ENCODE measurements at regions not wholly inside any gene's neighbourhood (a gene's known extent, or its start where the extent isn't known, plus 50 kb on each side); places are given as distances from the start of the nearest gene placed in this dataset.

- Histone ChIP-seq H3K27ac (ENCODE audit: low read depth, low read length) (no peak overlapping the region), H3K27me3 (ENCODE audit: control insufficient read depth in 5 of 5, insufficient read depth in 4 of 5, low read length in 5 of 5) (peaks cover 0 to 4% (median 0%) of the 10 kb centered on the region in 5 donors), H3K9me3 (ENCODE audit: control insufficient read depth in 5 of 5, low read length in 5 of 5) (no peaks in the 10 kb centered on the region)
Observed at GRCh38 chr2:105597011-105597805, 147.5 kb upstream of the NCK2 start.

GRCh38 chr2:105596411-105596921, 148.2 kb upstream of the NCK2 start:
- H3K36me3 ChIP-seq (ENCODE audit: control insufficient read depth in 5 of 5, insufficient read depth in 5 of 5, low read length in 5 of 5), result no peaks in the 10 kb centered on the region
- H3K27me3 ChIP-seq (ENCODE audit: control insufficient read depth in 5 of 5, insufficient read depth in 4 of 5, low read length in 5 of 5), result peaks cover 0 to 4% (median 0%) of the 10 kb centered on the region in 5 donors
- H3K27ac ChIP-seq (ENCODE audit: low read depth, low read length), result no peak overlapping the region
- peaks cover 0 to 8% (median 0%) of the 10 kb centered on the region in 5 donors for H3K4me1 ChIP-seq (ENCODE audit: control insufficient read depth in 5 of 5, insufficient read depth in 5 of 5, low read length in 5 of 5)
- H3K9me3 ChIP-seq (ENCODE audit: control insufficient read depth in 5 of 5, low read length in 5 of 5), result no peaks in the 10 kb centered on the region
- H3K4me3 ChIP-seq (ENCODE audit: low read depth in 1 of 5, low read length in 5 of 5), result no peak overlapping the region
- no peak overlapping the region for H3K9ac ChIP-seq (ENCODE audit: low read length in 5 of 5)

More at GRCh38 chr2:105597011-105597805, 147.5 kb upstream of the NCK2 start:
- no peak overlapping the region for H3K9ac ChIP-seq (ENCODE audit: low read length in 5 of 5)
- peaks cover 0 to 8% (median 0%) of the 10 kb centered on the region in 5 donors for H3K4me1 ChIP-seq (ENCODE audit: control insufficient read depth in 5 of 5, insufficient read depth in 5 of 5, low read length in 5 of 5)
- no peaks in the 10 kb centered on the region for H3K36me3 ChIP-seq (ENCODE audit: control insufficient read depth in 5 of 5, insufficient read depth in 5 of 5, low read length in 5 of 5)
- H3K4me3 ChIP-seq (ENCODE audit: low read depth in 1 of 5, low read length in 5 of 5), result no peak overlapping the region

- Histone ChIP-seq H3K9me3 (ENCODE audit: control insufficient read depth in 5 of 5, low read length in 5 of 5) (peaks cover 0 to 2% (median 0%) of the 10 kb centered on the region in 5 donors), H3K27ac (ENCODE audit: low read depth, low read length) (no peak overlapping the region), H3K9ac (ENCODE audit: low read length in 5 of 5) (no peak overlapping the region)
Observed at GRCh38 chr2:105595536-105595935, 149.2 kb upstream of the NCK2 start.

GRCh38 chr2:105593221-105593967, 151.3 kb upstream of the NCK2 start:
- Histone ChIP-seq H3K4me3 (ENCODE audit: low read depth in 1 of 5, low read length in 5 of 5) (no peak overlapping the region), H3K9me3 (ENCODE audit: control insufficient read depth in 5 of 5, low read length in 5 of 5) (peaks cover 0 to 8% (median 4%) of the 10 kb centered on the region in 5 donors), H3K36me3 (ENCODE audit: control insufficient read depth in 5 of 5, insufficient read depth in 5 of 5, low read length in 5 of 5) (no peaks in the 10 kb centered on the region), H3K9ac (ENCODE audit: low read length in 5 of 5) (no peak overlapping the region), H3K27ac (ENCODE audit: low read depth, low read length) (no peak overlapping the region), H3K27me3 (ENCODE audit: control insufficient read depth in 5 of 5, insufficient read depth in 4 of 5, low read length in 5 of 5) (peaks cover 0 to 4% (median 0%) of the 10 kb centered on the region in 5 donors), H3K4me1 (ENCODE audit: control insufficient read depth in 5 of 5, insufficient read depth in 5 of 5, low read length in 5 of 5) (peaks cover 0 to 7% (median 0%) of the 10 kb centered on the region in 5 donors)

More at GRCh38 chr2:105595536-105595935, 149.2 kb upstream of the NCK2 start:
- Histone ChIP-seq H3K4me1 (ENCODE audit: control insufficient read depth in 5 of 5, insufficient read depth in 5 of 5, low read length in 5 of 5) (peaks cover 0 to 8% (median 0%) of the 10 kb centered on the region in 5 donors), H3K4me3 (ENCODE audit: low read depth in 1 of 5, low read length in 5 of 5) (no peak overlapping the region), H3K27me3 (ENCODE audit: control insufficient read depth in 5 of 5, insufficient read depth in 4 of 5, low read length in 5 of 5) (peaks cover 0 to 4% (median 0%) of the 10 kb centered on the region in 5 donors), H3K36me3 (ENCODE audit: control insufficient read depth in 5 of 5, insufficient read depth in 5 of 5, low read length in 5 of 5) (no peaks in the 10 kb centered on the region)

- H3K9ac ChIP-seq (ENCODE audit: low read length in 5 of 5), result no peak overlapping the region
Observed at GRCh38 chr2:105592288-105592687, 152.4 kb upstream of the NCK2 start.

GRCh38 chr2:105590780-105591660, 153.7 kb upstream of the NCK2 start:
- Histone ChIP-seq H3K27me3 (ENCODE audit: control insufficient read depth in 5 of 5, insufficient read depth in 4 of 5, low read length in 5 of 5) (peaks cover 0 to 4% (median 0%) of the 10 kb centered on the region in 5 donors), H3K36me3 (ENCODE audit: control insufficient read depth in 5 of 5, insufficient read depth in 5 of 5, low read length in 5 of 5) (no peaks in the 10 kb centered on the region), H3K4me1 (ENCODE audit: control insufficient read depth in 5 of 5, insufficient read depth in 5 of 5, low read length in 5 of 5) (no peaks in the 10 kb centered on the region), H3K27ac (ENCODE audit: low read depth, low read length) (no peak overlapping the region), H3K9ac (ENCODE audit: low read length in 5 of 5) (no peak overlapping the region), H3K4me3 (ENCODE audit: low read depth in 1 of 5, low read length in 5 of 5) (no peak overlapping the region), H3K9me3 (ENCODE audit: control insufficient read depth in 5 of 5, low read length in 5 of 5) (peaks cover 2 to 13% (median 9%) of the 10 kb centered on the region in 5 donors)

More at GRCh38 chr2:105592288-105592687, 152.4 kb upstream of the NCK2 start:
- Histone ChIP-seq H3K4me3 (ENCODE audit: low read depth in 1 of 5, low read length in 5 of 5) (no peak overlapping the region), H3K9me3 (ENCODE audit: control insufficient read depth in 5 of 5, low read length in 5 of 5) (peaks cover 2 to 13% (median 9%) of the 10 kb centered on the region in 5 donors), H3K4me1 (ENCODE audit: control insufficient read depth in 5 of 5, insufficient read depth in 5 of 5, low read length in 5 of 5) (no peaks in the 10 kb centered on the region), H3K36me3 (ENCODE audit: control insufficient read depth in 5 of 5, insufficient read depth in 5 of 5, low read length in 5 of 5) (no peaks in the 10 kb centered on the region), H3K27ac (ENCODE audit: low read depth, low read length) (no peak overlapping the region), H3K27me3 (ENCODE audit: control insufficient read depth in 5 of 5, insufficient read depth in 4 of 5, low read length in 5 of 5) (peaks cover 0 to 4% (median 0%) of the 10 kb centered on the region in 5 donors)

DNA sequence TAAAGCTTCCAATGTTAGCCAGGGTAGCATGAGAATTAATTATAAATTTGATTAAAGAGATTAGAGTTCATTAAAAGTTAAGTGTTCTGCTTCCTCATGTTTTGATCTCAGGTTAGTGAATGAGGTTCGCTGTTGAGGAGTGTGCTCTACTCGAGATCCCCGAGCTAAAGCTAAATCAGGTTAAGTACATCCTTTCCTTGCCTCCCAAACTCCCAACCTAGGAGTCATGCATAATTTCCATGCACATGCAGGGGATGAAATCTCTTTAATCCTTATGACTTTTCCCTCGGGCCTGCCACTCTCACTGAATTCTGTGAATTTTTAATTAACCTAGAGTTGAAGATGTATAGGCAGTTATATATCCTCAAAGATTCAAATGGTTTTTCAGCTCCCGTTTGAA, 156.1 kb upstream of the NCK2 start:
- H3K9ac ChIP-seq (ENCODE audit: low read length in 5 of 5), result no peak overlapping the region
- H3K9me3 ChIP-seq (ENCODE audit: control insufficient read depth in 5 of 5, low read length in 5 of 5), result peaks cover 2 to 13% (median 9%) of the 10 kb centered on the region in 5 donors
- no peak overlapping the region for H3K27ac ChIP-seq (ENCODE audit: low read depth, low read length)
- no peak overlapping the region for H3K4me3 ChIP-seq (ENCODE audit: low read depth in 1 of 5, low read length in 5 of 5)
- H3K36me3 ChIP-seq (ENCODE audit: control insufficient read depth in 5 of 5, insufficient read depth in 5 of 5, low read length in 5 of 5), result no peaks in the 10 kb centered on the region
- H3K4me1 ChIP-seq (ENCODE audit: control insufficient read depth in 5 of 5, insufficient read depth in 5 of 5, low read length in 5 of 5), result peaks cover 0 to 4% (median 0%) of the 10 kb centered on the region in 5 donors
- H3K27me3 ChIP-seq (ENCODE audit: control insufficient read depth in 5 of 5, insufficient read depth in 4 of 5, low read length in 5 of 5), result no peaks in the 10 kb centered on the region

DNA sequence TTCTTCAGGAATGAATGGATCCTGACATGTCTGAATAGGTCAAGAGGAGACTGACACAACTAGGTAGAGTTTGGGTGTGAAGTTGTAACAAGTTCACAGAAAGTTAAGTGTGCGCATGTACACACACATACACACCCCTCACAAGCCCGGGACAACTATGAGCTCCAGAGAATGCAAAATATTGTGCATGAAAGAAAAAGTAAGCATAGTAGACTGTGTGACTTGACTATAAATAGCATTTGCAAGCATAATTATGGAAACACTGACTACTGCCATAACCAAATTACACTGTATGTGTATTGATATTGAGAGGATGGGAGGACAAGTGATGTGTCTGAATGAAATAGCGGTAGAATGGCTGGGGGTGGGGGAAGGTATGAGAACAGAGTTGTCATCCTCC, 157.1 kb upstream of the NCK2 start:
- no peak overlapping the region for H3K27ac ChIP-seq (ENCODE audit: low read depth, low read length)
- no peak overlapping the region for H3K9ac ChIP-seq (ENCODE audit: low read length in 5 of 5)
- no peaks in the 10 kb centered on the region for H3K36me3 ChIP-seq (ENCODE audit: control insufficient read depth in 5 of 5, insufficient read depth in 5 of 5, low read length in 5 of 5)
- no peak overlapping the region for H3K4me3 ChIP-seq (ENCODE audit: low read depth in 1 of 5, low read length in 5 of 5)
- no peaks in the 10 kb centered on the region for H3K27me3 ChIP-seq (ENCODE audit: control insufficient read depth in 5 of 5, insufficient read depth in 4 of 5, low read length in 5 of 5)
- peaks cover 2 to 13% (median 9%) of the 10 kb centered on the region in 5 donors for H3K9me3 ChIP-seq (ENCODE audit: control insufficient read depth in 5 of 5, low read length in 5 of 5)
- H3K4me1 ChIP-seq (ENCODE audit: control insufficient read depth in 5 of 5, insufficient read depth in 5 of 5, low read length in 5 of 5), result peaks cover 0 to 4% (median 0%) of the 10 kb centered on the region in 5 donors

DNA sequence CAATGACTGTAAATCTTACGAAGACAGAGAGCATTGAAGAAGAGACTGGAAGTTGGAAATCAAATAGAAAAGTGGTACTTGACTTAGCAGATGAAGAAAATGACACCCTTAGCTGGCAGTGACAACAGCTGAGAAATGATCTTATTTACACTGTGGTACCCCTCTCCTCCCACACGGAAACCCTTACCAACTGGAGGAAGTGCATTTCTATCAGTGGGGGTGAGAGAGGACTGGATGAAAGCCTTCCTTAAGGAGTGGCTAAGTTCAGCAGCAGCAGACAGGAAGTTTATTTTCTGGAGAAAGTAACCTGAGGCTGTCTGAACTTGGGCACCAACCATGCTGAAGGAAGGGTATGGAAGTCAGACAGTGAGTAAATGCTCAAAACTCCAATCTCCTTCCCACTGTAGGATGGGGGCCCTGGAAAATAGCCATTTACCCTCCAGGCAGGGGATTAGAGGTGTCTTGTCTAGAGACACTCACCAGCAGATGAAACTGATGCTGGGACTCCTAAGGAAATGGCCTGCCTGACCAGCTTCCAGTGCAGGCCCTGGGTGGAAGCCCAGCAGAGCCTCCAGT, 160.2 kb upstream of the NCK2 start:
- Histone ChIP-seq H3K9ac (ENCODE audit: low read length in 5 of 5) (no peak overlapping the region), H3K4me1 (ENCODE audit: control insufficient read depth in 5 of 5, insufficient read depth in 5 of 5, low read length in 5 of 5) (peaks cover 0 to 4% (median 0%) of the 10 kb centered on the region in 5 donors), H3K4me3 (ENCODE audit: low read depth in 1 of 5, low read length in 5 of 5) (no peak overlapping the region), H3K36me3 (ENCODE audit: control insufficient read depth in 5 of 5, insufficient read depth in 5 of 5, low read length in 5 of 5) (no peaks in the 10 kb centered on the region), H3K9me3 (ENCODE audit: control insufficient read depth in 5 of 5, low read length in 5 of 5) (peaks cover 2 to 11% (median 4%) of the 10 kb centered on the region in 5 donors), H3K27ac (ENCODE audit: low read depth, low read length) (no peak overlapping the region), H3K27me3 (ENCODE audit: control insufficient read depth in 5 of 5, insufficient read depth in 4 of 5, low read length in 5 of 5) (no peaks in the 10 kb centered on the region)
